Stomach (tissue), 4 donors: ENCODE measurements at regions not wholly inside any gene's neighbourhood (a gene's known extent, or its start where the extent isn't known, plus 50 kb on each side); places are given as distances from the start of the nearest gene placed in this dataset.

Experiments
- POLR2A ChIP-seq, 4 donors: fragments of 450-650 bp; IDR thresholded peaks; one replicate each; pipeline ENCODE4 v1.6.1; 2016; ENCODE audit warnings: antibody characterized with exemption in 4 of 4, control low read depth in 2 of 4, mild to moderate bottlenecking in 1 of 4, moderate library complexity in 1 of 4
- TF ChIP-seq, protein P1 (sequence below), 7 experiments: fragments of 450-650 bp in 4 of 7; fragments of 200-600 bp in 3 of 7; sonication (generic) in 3 of 7; IDR thresholded peaks; one replicate each; pipeline ENCODE4 v1.5.1; 2016 to 2019; ENCODE audit warnings: antibody characterized with exemption in 7 of 7, control low read depth in 2 of 7, mild to moderate bottlenecking in 1 of 7

DNA sequence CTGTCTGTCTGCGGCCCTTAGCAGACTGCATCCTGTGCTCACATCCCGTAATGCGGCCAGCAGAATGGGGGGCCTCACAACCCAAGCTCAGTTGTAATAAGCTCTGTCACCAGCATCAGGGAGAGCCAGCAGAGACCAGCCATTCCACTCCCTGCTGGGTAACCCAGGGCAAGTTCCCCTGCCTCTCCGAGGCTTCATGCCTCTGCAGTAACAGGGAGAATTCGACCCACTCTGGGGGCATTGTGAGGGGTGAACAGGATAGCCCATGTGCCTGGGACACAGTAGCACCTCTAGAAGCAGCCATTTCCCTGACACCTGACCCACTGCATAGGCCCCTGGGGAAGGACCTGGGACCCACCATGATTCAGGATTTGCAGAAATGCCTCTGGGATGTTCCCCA is 461.2 kb downstream of the MATN1 start:
- TF ChIP-seq POLR2A (IDR thresholded peaks at IDR 0.05) = no peak
- TF ChIP-seq, protein P1, sequence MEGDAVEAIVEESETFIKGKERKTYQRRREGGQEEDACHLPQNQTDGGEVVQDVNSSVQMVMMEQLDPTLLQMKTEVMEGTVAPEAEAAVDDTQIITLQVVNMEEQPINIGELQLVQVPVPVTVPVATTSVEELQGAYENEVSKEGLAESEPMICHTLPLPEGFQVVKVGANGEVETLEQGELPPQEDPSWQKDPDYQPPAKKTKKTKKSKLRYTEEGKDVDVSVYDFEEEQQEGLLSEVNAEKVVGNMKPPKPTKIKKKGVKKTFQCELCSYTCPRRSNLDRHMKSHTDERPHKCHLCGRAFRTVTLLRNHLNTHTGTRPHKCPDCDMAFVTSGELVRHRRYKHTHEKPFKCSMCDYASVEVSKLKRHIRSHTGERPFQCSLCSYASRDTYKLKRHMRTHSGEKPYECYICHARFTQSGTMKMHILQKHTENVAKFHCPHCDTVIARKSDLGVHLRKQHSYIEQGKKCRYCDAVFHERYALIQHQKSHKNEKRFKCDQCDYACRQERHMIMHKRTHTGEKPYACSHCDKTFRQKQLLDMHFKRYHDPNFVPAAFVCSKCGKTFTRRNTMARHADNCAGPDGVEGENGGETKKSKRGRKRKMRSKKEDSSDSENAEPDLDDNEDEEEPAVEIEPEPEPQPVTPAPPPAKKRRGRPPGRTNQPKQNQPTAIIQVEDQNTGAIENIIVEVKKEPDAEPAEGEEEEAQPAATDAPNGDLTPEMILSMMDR (IDR thresholded peaks at IDR 0.05) = no peak
